SU-DHL-6 (cell line): ENCODE measurements at regions not wholly inside any gene's neighbourhood (a gene's known extent, or its start where the extent isn't known, plus 50 kb on each side); places are given as distances from the start of the nearest gene placed in this dataset.

Experiments
- EZH2phosphoT487 ChIP-seq: fragments of 200-600 bp; sonication (generic), shearing (Covaris generic); conservative IDR thresholded peaks from 2 replicates; pipeline ENCODE4 v1.6.1; 2018; ENCODE audit warnings: mild to moderate bottlenecking, antibody characterized with exemption, low read length, moderate library complexity, mixed read lengths
- TF ChIP-seq, protein P1 (sequence below): fragments of 200-600 bp; sonication (generic); IDR thresholded peaks from one replicate; pipeline ENCODE4 v1.5.1; 2017; ENCODE audit warnings: antibody characterized with exemption, mild to moderate bottlenecking, low read length, moderate library complexity; ENCODE audit not compliant: insufficient read depth, poor library complexity, severe bottlenecking

DNA sequence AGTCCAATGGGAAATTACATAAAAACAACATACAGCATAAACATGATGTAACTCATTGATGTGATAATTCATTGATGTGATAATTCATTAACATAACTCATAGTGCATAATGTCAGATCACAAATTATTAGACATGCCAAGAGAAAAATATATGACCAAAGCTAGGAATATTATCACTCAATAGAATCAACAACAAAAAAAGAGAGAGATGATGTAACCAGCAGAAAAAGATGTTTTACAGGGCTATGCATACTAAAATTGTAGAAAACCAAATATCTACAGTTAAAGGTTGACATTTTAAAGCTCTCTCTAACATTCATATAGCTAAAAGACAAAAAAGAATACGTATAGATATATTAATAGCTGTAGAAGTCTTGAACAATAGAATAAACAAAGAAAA is 1067.2 kb upstream of the ADGRB3 start:
- TF ChIP-seq, protein P1, sequence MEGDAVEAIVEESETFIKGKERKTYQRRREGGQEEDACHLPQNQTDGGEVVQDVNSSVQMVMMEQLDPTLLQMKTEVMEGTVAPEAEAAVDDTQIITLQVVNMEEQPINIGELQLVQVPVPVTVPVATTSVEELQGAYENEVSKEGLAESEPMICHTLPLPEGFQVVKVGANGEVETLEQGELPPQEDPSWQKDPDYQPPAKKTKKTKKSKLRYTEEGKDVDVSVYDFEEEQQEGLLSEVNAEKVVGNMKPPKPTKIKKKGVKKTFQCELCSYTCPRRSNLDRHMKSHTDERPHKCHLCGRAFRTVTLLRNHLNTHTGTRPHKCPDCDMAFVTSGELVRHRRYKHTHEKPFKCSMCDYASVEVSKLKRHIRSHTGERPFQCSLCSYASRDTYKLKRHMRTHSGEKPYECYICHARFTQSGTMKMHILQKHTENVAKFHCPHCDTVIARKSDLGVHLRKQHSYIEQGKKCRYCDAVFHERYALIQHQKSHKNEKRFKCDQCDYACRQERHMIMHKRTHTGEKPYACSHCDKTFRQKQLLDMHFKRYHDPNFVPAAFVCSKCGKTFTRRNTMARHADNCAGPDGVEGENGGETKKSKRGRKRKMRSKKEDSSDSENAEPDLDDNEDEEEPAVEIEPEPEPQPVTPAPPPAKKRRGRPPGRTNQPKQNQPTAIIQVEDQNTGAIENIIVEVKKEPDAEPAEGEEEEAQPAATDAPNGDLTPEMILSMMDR: no peak
- TF ChIP-seq EZH2phosphoT487: no peak
